Adrenal gland (tissue), 5 donors: ENCODE measurements at regions not wholly inside any gene's neighbourhood (a gene's known extent, or its start where the extent isn't known, plus 50 kb on each side); places are given as distances from the start of the nearest gene placed in this dataset.

Experiments used
- POLR2A ChIP-seq, 2 donors: fragments of 450-650 bp; IDR thresholded peaks; one replicate each; pipeline ENCODE4 v1.6.1; 2017; ENCODE audit warnings: antibody characterized with exemption in 2 of 2, mild to moderate bottlenecking in 2 of 2, moderate library complexity in 1 of 2
- TF ChIP-seq, protein P1 (sequence below), 6 experiments: fragments of 450-650 bp in 4 of 6; fragments of 200-600 bp in 2 of 6; sonication (generic) in 1 of 6; IDR thresholded peaks; 1 replicate in 5 of 6; 2 replicates in 1 of 6; pipeline versions ENCODE4 v1.5.1 to v1.8.0; 2016 to 2021; ENCODE audit warnings: antibody characterized with exemption in 6 of 6, mild to moderate bottlenecking in 2 of 6, moderate library complexity in 1 of 6
- donor health status: DM: no; HTN: no; CAD: no.

DNA sequence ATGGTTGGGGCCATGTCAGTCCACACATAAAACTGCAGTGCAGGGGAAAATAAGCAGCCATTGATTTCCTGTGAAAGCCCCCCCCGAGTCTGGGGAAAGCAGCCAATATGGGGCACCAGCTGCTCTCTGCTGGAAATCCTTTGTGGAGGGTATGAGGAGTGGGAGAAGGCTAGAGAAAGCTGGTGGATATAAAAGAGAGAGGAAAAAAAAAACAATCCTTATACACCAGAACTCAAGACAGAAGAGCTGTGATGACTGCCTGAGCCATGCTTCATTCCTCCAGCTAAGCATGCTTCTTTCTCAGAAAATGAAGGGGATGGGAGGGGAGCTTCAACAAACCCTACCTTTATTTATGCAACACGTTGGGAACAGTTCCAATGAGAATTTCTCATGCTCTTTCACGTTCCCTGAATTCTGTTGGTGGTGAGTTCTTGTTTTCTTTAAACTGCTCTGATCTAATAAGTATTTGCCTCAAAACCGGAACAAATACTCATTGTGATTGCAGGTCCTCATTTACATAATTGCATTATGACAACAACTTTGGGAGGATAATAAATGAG lies 688.0 kb upstream of the SEMA6A start:
- TF ChIP-seq, protein P1, sequence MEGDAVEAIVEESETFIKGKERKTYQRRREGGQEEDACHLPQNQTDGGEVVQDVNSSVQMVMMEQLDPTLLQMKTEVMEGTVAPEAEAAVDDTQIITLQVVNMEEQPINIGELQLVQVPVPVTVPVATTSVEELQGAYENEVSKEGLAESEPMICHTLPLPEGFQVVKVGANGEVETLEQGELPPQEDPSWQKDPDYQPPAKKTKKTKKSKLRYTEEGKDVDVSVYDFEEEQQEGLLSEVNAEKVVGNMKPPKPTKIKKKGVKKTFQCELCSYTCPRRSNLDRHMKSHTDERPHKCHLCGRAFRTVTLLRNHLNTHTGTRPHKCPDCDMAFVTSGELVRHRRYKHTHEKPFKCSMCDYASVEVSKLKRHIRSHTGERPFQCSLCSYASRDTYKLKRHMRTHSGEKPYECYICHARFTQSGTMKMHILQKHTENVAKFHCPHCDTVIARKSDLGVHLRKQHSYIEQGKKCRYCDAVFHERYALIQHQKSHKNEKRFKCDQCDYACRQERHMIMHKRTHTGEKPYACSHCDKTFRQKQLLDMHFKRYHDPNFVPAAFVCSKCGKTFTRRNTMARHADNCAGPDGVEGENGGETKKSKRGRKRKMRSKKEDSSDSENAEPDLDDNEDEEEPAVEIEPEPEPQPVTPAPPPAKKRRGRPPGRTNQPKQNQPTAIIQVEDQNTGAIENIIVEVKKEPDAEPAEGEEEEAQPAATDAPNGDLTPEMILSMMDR (IDR thresholded peaks at IDR 0.05) = no peak
- no peak for TF ChIP-seq POLR2A (IDR thresholded peaks at IDR 0.05)
